GM13977 (cell line): ENCODE measurements at regions not wholly inside any gene's neighbourhood (a gene's known extent, or its start where the extent isn't known, plus 50 kb on each side); places are given as distances from the start of the nearest gene placed in this dataset.

ENCODE experiments used
- DNase-seq: peaks from one replicate; pipeline ENCODE4 v3.0.0; 2012; ENCODE audit warnings: low spot score
- CTCF ChIP-seq: IDR thresholded peaks from 2 replicates; pipeline ENCODE4 v1.5.1; 2012; ENCODE audit warnings: mild to moderate bottlenecking, control low read depth; ENCODE audit not compliant: insufficient read depth; ENCODE audit errors: extremely low read depth, missing control alignments
- in situ Hi-C: fragments of 300-500 bp; cut with MboI; formaldehyde crosslinking; loops from one replicate; pipeline ENCODE4 v1.12.0; 2022; ENCODE audit warnings: low sequenced_read_pairs, low pct_unique_long_range_greater_than_20kb, mixed read lengths, inconsistent platforms; ENCODE audit not compliant: unreplicated experiment

GRCh38 chr14:80105488-80105994 lies 105.8 kb downstream of the DIO2 start:
- DNase-seq = no peak
- in situ Hi-C loops = no loop called here

GRCh38 chr14:80101835-80102234 lies 109.5 kb downstream of the DIO2 start:
- no peak for DNase-seq
- TF ChIP-seq CTCF = no peak
- in situ Hi-C loops = no loop called here

More at GRCh38 chr14:80105488-80105994, 105.8 kb downstream of the DIO2 start:
- no peak for TF ChIP-seq CTCF

GRCh38 chr14:80100681-80101080 lies 110.6 kb downstream of the DIO2 start:
- in situ Hi-C loops = no loop called here
- DNase-seq = no peak
- TF ChIP-seq CTCF = no peak

- in situ Hi-C loops = no loop called here
- no peak for DNase-seq
- TF ChIP-seq CTCF = no peak
These were observed 115.7 kb downstream of the DIO2 start for GRCh38 chr14:80095623-80096022.

GRCh38 chr14:80087411-80087810 lies 123.9 kb downstream of the DIO2 start:
- in situ Hi-C loops = no loop called here
- no peak for DNase-seq
- no peak for TF ChIP-seq CTCF

- in situ Hi-C loops = no loop called here
- no peak for DNase-seq
These were observed 127.1 kb downstream of the DIO2 start for GRCh38 chr14:80084196-80084595.

More at GRCh38 chr14:80084196-80084595, 127.1 kb downstream of the DIO2 start:
- TF ChIP-seq CTCF = no peak
